ENCODE measurements at regions not wholly inside any gene's neighbourhood (a gene's known extent, or its start where the extent isn't known, plus 50 kb on each side); places are given as distances from the start of the nearest gene placed in this dataset.
A peak's percentile ranks its signal among the peaks of the same experiment; 100 is the strongest.
"Not testable (repeated sequence)": the region's sequence is repeated elsewhere in the genome, so short reads cannot be mapped to it uniquely, and the experiment has no call there.

DNA sequence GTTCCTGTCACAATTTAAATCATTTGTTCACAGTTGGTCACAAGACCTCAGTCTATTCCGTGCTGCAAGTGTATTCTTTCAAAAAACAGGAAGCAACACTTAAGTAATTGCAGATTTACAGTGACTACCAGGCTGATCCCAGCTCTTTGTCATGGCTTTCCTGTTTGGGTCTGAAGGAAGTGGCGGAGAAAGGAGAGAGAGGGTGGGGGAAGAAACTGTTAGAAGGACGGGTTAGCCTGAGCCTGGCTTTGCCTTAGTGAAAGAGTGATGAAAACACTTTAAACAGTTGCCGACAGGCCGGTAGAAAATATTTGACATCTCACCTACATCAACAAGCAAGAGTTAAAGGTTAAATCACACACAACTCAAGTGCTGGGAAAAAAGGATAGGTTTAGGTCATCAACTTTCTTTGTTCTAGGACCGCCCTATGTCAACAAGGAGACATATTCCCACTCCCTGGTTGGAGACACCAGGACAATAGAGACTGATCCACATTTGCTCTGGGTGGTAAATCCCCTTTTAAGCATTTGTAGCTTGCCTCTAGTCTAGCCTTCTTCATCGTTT, 102.2 kb upstream of the DAB2 start:
- WGBS, 4 donors = 48 to 55% (median 51%) methylated on average over 7 of the region's 7 CpGs
- peak; percentile 78 to 95 (median 84) for ATAC-seq
- intact Hi-C loops (cut with DNase I) = loop anchor here in 3 of 10 donors (5.0 to 10.0 kb wide), 2 partner anchors 102 to 105 kb away; partner anchors contain the start of gene DAB2 (in 3 of the 3)

DNA sequence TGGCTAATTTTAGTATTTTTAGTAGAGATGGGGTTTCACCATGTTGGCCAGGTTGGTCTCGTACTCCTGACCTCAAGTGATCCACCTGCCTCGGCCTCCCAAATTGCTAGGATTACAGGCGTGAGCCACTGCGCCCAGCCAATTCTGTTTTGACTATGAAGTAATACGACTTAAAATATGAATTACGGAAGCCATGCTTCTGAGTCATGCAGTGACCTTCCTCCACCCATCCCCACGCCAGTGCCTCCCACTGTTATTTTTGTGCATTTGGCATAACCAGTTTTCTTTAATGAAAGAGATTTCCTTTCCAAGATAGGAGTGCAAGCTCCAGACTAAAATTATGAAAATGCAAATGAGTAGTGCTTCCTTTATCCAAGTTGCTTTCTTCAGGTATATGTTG, 101.0 kb upstream of the DAB2 start:
- DNase-seq (peak; percentile 46 to 62 (median 59)), ATAC-seq (peak; percentile 56 to 87 (median 79))
- WGBS, 4 donors = 52 to 70% (median 67%) methylated on average over 7 of the region's 7 CpGs
- not testable (repeated sequence) for H3K36me3 ChIP-seq, H3K4me3 ChIP-seq, H3K27me3 ChIP-seq, H3K9me3 ChIP-seq
- intact Hi-C loops (cut with DNase I) = loop anchor here in 3 of 10 donors (5.0 to 10.0 kb wide), 2 partner anchors 101 to 103 kb away; partner anchors contain the start of gene DAB2 (in 3 of the 3)
- Histone ChIP-seq H3K27ac (peak overlapping the region in 10 of 12 donors; percentile 44 to 91 (median 68)), H3K4me1 (peaks cover 0 to 40% (median 2%) of the 10 kb centered on the region in 12 donors)

More for the DNA sequence above, 102.2 kb upstream of the DAB2 start:
- Histone ChIP-seq H3K27me3 (no peaks in the 10 kb centered on the region), H3K4me1 (peaks cover 0 to 37% (median 2%) of the 10 kb centered on the region in 12 donors), H3K27ac (peak overlapping the region in 11 of 12 donors; percentile 36 to 91 (median 66)), H3K9me3 (no peaks in the 10 kb centered on the region), H3K4me3 (no peak overlapping the region), H3K36me3 (no peaks in the 10 kb centered on the region)
- DNase-seq = peak in 2 of 5 donors; percentile 33 to 35
- TF ChIP-seq, protein P1, sequence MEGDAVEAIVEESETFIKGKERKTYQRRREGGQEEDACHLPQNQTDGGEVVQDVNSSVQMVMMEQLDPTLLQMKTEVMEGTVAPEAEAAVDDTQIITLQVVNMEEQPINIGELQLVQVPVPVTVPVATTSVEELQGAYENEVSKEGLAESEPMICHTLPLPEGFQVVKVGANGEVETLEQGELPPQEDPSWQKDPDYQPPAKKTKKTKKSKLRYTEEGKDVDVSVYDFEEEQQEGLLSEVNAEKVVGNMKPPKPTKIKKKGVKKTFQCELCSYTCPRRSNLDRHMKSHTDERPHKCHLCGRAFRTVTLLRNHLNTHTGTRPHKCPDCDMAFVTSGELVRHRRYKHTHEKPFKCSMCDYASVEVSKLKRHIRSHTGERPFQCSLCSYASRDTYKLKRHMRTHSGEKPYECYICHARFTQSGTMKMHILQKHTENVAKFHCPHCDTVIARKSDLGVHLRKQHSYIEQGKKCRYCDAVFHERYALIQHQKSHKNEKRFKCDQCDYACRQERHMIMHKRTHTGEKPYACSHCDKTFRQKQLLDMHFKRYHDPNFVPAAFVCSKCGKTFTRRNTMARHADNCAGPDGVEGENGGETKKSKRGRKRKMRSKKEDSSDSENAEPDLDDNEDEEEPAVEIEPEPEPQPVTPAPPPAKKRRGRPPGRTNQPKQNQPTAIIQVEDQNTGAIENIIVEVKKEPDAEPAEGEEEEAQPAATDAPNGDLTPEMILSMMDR (IDR thresholded peaks at IDR 0.05) = no peak
- TF ChIP-seq POLR2A (IDR thresholded peaks at IDR 0.05) = no peak

DNA sequence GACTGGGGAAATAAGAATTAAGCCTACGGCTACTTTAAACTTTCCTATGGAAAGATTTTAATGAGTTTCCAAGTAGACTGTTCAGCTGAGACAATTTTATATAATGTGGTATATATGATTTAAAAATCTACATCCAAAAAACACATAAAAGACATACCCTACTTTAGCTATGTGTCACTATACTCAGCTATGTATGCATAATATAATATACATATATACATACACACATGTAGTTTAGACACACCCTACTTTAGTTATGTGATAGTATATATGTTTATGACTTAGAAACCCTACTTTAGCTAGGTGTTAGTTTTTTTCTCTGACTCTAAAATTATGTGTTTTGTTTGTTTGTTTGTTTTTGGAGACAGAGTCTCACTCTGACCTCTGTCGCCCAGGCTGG, 100.5 kb upstream of the DAB2 start:
- Histone ChIP-seq H3K27me3 (no peaks in the 10 kb centered on the region), H3K27ac (peak overlapping the region in 10 of 12 donors; percentile 23 to 78 (median 48)), H3K36me3 (no peaks in the 10 kb centered on the region), H3K4me3 (no peak overlapping the region), H3K4me1 (peaks cover 0 to 45% (median 2%) of the 10 kb centered on the region in 12 donors), H3K9me3 (peaks cover 0 to 5% (median 0%) of the 10 kb centered on the region in 12 donors)
- ATAC-seq = no peak
- DNase-seq = no peak
- 91 to 99% (median 95%) methylated on average over 2 of the region's 2 CpGs for WGBS, 4 donors
- TF ChIP-seq, protein P1 (IDR thresholded peaks at IDR 0.05) = no peak
- TF ChIP-seq POLR2A (IDR thresholded peaks at IDR 0.05) = no peak
- intact Hi-C loops (cut with DNase I) = loop anchor here in 3 of 10 donors (5.0 to 10.0 kb wide), 2 partner anchors 100 to 103 kb away; partner anchors contain the start of gene DAB2 (in 3 of the 3)

DNA sequence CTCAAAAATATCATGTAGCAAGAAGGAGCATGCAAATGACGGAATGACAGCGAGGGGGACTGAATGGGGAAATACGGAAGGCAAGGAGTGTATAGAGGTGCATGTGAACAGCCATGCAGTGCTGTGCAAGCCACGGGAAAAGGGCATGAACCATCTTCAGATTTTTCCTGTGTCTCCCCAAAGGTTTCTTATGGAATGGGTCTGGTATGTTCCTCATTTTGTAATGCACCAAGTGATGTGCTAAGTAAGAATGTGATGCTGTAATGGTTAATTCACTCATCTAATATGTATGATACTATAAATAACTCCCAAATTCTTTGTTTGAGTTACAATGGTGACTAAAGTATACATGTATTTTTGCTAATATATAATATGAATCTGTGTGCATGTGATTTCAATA, 99.0 kb upstream of the DAB2 start:
- DNase-seq (no peak), ATAC-seq (no peak)
- TF ChIP-seq POLR2A (IDR thresholded peaks at IDR 0.05) = no peak
- TF ChIP-seq, protein P1 (IDR thresholded peaks at IDR 0.05) = no peak
- Histone ChIP-seq H3K36me3 (no peaks in the 10 kb centered on the region), H3K27ac (no peak overlapping the region), H3K4me3 (no peak overlapping the region), H3K9me3 (peaks cover 0 to 5% (median 0%) of the 10 kb centered on the region in 12 donors), H3K4me1 (peaks cover 0 to 59% (median 12%) of the 10 kb centered on the region in 12 donors), H3K27me3 (no peaks in the 10 kb centered on the region)
- intact Hi-C loops (cut with DNase I) = loop anchor here in 2 of 10 donors (5.0 to 10.0 kb wide), 2 partner anchors 99 to 102 kb away; partner anchors contain the start of gene DAB2 (in 2 of the 2)
- 78 to 90% (median 88%) methylated on average over 4 of the region's 4 CpGs for WGBS, 4 donors

All from heart left ventricle (tissue), 16 donors.